H1 (cell line): ENCODE measurements at regions not wholly inside any gene's neighbourhood (a gene's known extent, or its start where the extent isn't known, plus 50 kb on each side); places are given as distances from the start of the nearest gene placed in this dataset.

Experiments
- CTCF ChIA-PET: fragments of 300-600 bp; sonication (Branson Sonifier 250); formaldehyde crosslinking; loops from one replicate; lab custom pipeline; 2021; ENCODE audit not compliant: partially characterized antibody; lab: Charles Lee
- POLR2A ChIA-PET: fragments of 300-600 bp; sonication (Branson Sonifier 250); formaldehyde crosslinking; loops from one replicate; lab custom pipeline; 2021; ENCODE audit warnings: inconsistent platforms; ENCODE audit not compliant: partially characterized antibody; lab: Charles Lee
- DNase-seq, 2 experiments: peaks; one replicate each; pipeline versions ENCODE4 v3.0.0 to v3.0.0-alpha.2; 2010 to 2022; ENCODE audit warnings: low spot score in 2 of 2, low read depth in 1 of 2, mixed read lengths in 1 of 2
- FAIRE-seq: peaks from 2 replicates; lab custom pipeline; 2011; peaks lifted over from hg19 to GRCh38; lab: Jason Lieb, UNC
- H2AFZ ChIP-seq: 2 replicates; pipeline ENCODE4 v1.8.1; 2012; ENCODE audit warnings: low read length, inconsistent platforms
- H2AK5ac ChIP-seq: 2 replicates; pipeline ENCODE4 v1.6.1; 2013; ENCODE audit warnings: low read depth, low read length
- H2BK120ac ChIP-seq: replicated peaks from 2 replicates; pipeline ENCODE3; 2013; ENCODE audit warnings: low read depth, low read length, inconsistent platforms
- H2BK12ac ChIP-seq: 2 replicates; pipeline ENCODE4 v1.6.1; 2013; ENCODE audit warnings: low read depth, low read length
- H2BK15ac ChIP-seq: 2 replicates; pipeline ENCODE4 v1.6.1; 2013; ENCODE audit warnings: low read length
- H2BK20ac ChIP-seq: 2 replicates; pipeline ENCODE4 v1.6.1; 2013; ENCODE audit warnings: low read length
- H2BK5ac ChIP-seq: 2 replicates; pipeline ENCODE4 v1.6.1; 2013; ENCODE audit warnings: low read depth, low read length
- H3K14ac ChIP-seq: 2 replicates; pipeline ENCODE4 v1.6.1; 2013; ENCODE audit warnings: inconsistent platforms; ENCODE audit not compliant: insufficient read length
- H3K18ac ChIP-seq: 2 replicates; pipeline ENCODE4 v1.6.1; 2013; ENCODE audit warnings: low read length; ENCODE audit errors: extremely low read depth
- H3K23ac ChIP-seq: 2 replicates; pipeline ENCODE4 v1.6.1; 2013; ENCODE audit warnings: inconsistent platforms; ENCODE audit not compliant: insufficient read length
- H3K23me2 ChIP-seq: 2 replicates; pipeline ENCODE4 v1.6.1; 2013; ENCODE audit warnings: low read depth, low read length
- H3K27ac ChIP-seq: 2 replicates; pipeline ENCODE4 v1.6.1; 2011; ENCODE audit warnings: low read depth, low read length, inconsistent platforms
- H3K27me3 ChIP-seq, 4 experiments: replicated peaks in 1 of 4; 1 replicate in 1 of 4; 2 replicates in 3 of 4; pipeline versions ENCODE4 v1.6.1 to v1.8.1; 2011 to 2013; ENCODE audit warnings: low read length in 3 of 4, mild to moderate bottlenecking in 3 of 4, inconsistent platforms in 2 of 4, mixed read lengths in 2 of 4, moderate library complexity in 1 of 4; ENCODE audit not compliant: control insufficient read depth in 3 of 4, insufficient read depth in 3 of 4; ENCODE audit errors: extremely low read depth in 1 of 4
- H3K36me3 ChIP-seq, 4 experiments: 2 replicates each; pipeline versions ENCODE4 v1.6.1 to v1.8.1; 2011 to 2013; ENCODE audit warnings: mild to moderate bottlenecking in 4 of 4, low read length in 3 of 4, moderate library complexity in 2 of 4, control low read depth in 1 of 4, inconsistent platforms in 1 of 4; ENCODE audit not compliant: insufficient read depth in 4 of 4, control insufficient read depth in 2 of 4
- H3K4ac ChIP-seq: replicated peaks from 2 replicates; pipeline ENCODE3; 2013; ENCODE audit warnings: low read length, low read depth, mixed read lengths, inconsistent platforms; ENCODE audit not compliant: insufficient read length
- H3K4me1 ChIP-seq, 4 experiments: replicated peaks in 1 of 4; 1 replicate in 1 of 4; 2 replicates in 3 of 4; pipeline versions ENCODE4 v1.6.1 to v1.8.1; 2011 to 2013; ENCODE audit warnings: low read length in 3 of 4, inconsistent platforms in 2 of 4, mixed read lengths in 1 of 4; ENCODE audit not compliant: insufficient read depth in 4 of 4, control insufficient read depth in 3 of 4
- H3K4me2 ChIP-seq, 2 experiments: 2 replicates each; pipeline versions ENCODE4 v1.6.1 to v1.8.1; 2011 to 2013; ENCODE audit warnings: low read depth in 2 of 2, low read length in 2 of 2, control low read depth in 1 of 2, inconsistent platforms in 1 of 2, mild to moderate bottlenecking in 1 of 2; ENCODE audit not compliant: insufficient read depth in 1 of 2
- H3K4me3 ChIP-seq, 4 experiments: fragments of 200-600, 300-600 bp in 1 of 4; sonication (generic), shearing (Covaris generic), sonication (Bioruptor Twin) in 1 of 4; 2 replicates each; pipeline versions ENCODE4 v1.5.1 to v1.8.1; 2011 to 2016; ENCODE audit warnings: low read length in 4 of 4, low read depth in 3 of 4, control low read depth in 2 of 4, inconsistent platforms in 2 of 4, mild to moderate bottlenecking in 2 of 4, mixed read lengths in 1 of 4, moderate library complexity in 1 of 4; ENCODE audit not compliant: insufficient read depth in 2 of 4; ENCODE audit errors: extremely low read depth in 1 of 4
- H3K56ac ChIP-seq: replicated peaks from 2 replicates; pipeline ENCODE3; 2013; ENCODE audit warnings: low read depth, mild to moderate bottlenecking, mixed read lengths, low read length, inconsistent platforms; ENCODE audit not compliant: insufficient read length
- H3K79me1 ChIP-seq: 2 replicates; pipeline ENCODE4 v1.6.1; 2013; ENCODE audit warnings: low read depth, low read length, control low read depth
- H3K79me2 ChIP-seq, 2 experiments: 2 replicates each; pipeline versions ENCODE4 v1.6.1 to v1.8.1; 2012 to 2013; ENCODE audit warnings: low read length in 2 of 2, mild to moderate bottlenecking in 2 of 2, inconsistent platforms in 1 of 2; ENCODE audit not compliant: insufficient read depth in 2 of 2, control insufficient read depth in 1 of 2
- H3K9ac ChIP-seq, 4 experiments: replicated peaks in 1 of 4; 1 replicate in 1 of 4; 2 replicates in 3 of 4; pipeline versions ENCODE4 v1.6.1 to v1.8.1; 2011 to 2013; ENCODE audit warnings: low read depth in 3 of 4, low read length in 3 of 4, control low read depth in 2 of 4, mild to moderate bottlenecking in 2 of 4, moderate library complexity in 2 of 4, inconsistent platforms in 1 of 4; ENCODE audit errors: extremely low read depth in 1 of 4
- H3K9me3 ChIP-seq, 2 experiments: 2 replicates each; pipeline versions ENCODE4 v1.6.1 to v1.8.1; 2012 to 2013; ENCODE audit warnings: mild to moderate bottlenecking in 2 of 2, moderate library complexity in 2 of 2, control low read depth in 1 of 2, inconsistent platforms in 1 of 2, low read depth in 1 of 2, low read length in 1 of 2, mixed read lengths in 1 of 2; ENCODE audit not compliant: insufficient read depth in 2 of 2
- H4K20me1 ChIP-seq, 2 experiments: replicated peaks in 1 of 2; 2 replicates each; pipeline versions ENCODE3 to v1.8.1; 2011 to 2013; ENCODE audit warnings: inconsistent platforms in 2 of 2, low read length in 2 of 2, mild to moderate bottlenecking in 1 of 2; ENCODE audit not compliant: insufficient read depth in 2 of 2, control insufficient read depth in 1 of 2
- H4K5ac ChIP-seq: 2 replicates; pipeline ENCODE4 v1.6.1; 2013; ENCODE audit warnings: low read length, low read depth, mixed read lengths, inconsistent platforms; ENCODE audit not compliant: insufficient read length
- H4K8ac ChIP-seq: 2 replicates; pipeline ENCODE4 v1.8.0; 2013; ENCODE audit warnings: mild to moderate bottlenecking, moderate library complexity, low read length, inconsistent platforms; ENCODE audit not compliant: insufficient read depth; ENCODE audit errors: extremely low read depth
- H4K91ac ChIP-seq: replicated peaks from 2 replicates; pipeline ENCODE3; 2013; ENCODE audit warnings: low read length, mixed read lengths, inconsistent platforms; ENCODE audit not compliant: insufficient read length
- FOSL1 ChIP-seq: IDR thresholded peaks from 2 replicates; pipeline ENCODE4 v1.6.1; 2011; ENCODE audit warnings: mild to moderate bottlenecking, low read depth, low read length, moderate library complexity; ENCODE audit not compliant: insufficient read depth
- SRF ChIP-seq: IDR thresholded peaks from 2 replicates; pipeline ENCODE4 v1.6.1; 2011; ENCODE audit warnings: mild to moderate bottlenecking, low read depth, low read length, moderate library complexity
- SUZ12 ChIP-seq: fragments of 200-600 bp; sonication (generic); IDR thresholded peaks from 2 replicates; pipeline ENCODE4 v1.6.1; 2012; ENCODE audit warnings: mild to moderate bottlenecking, inconsistent platforms, low read length, moderate library complexity, mixed read lengths
- ZNF274 ChIP-seq: IDR thresholded peaks from 2 replicates; pipeline ENCODE4 v1.7.0; 2012; ENCODE audit warnings: low read length, borderline replicate concordance; ENCODE audit errors: extremely low read depth
- WGBS, 2 experiments: shearing (Covaris generic) in 1 of 2; methylation state at CpG; one replicate each; pipeline versions ENCODE4 v1.1.6 to v1.1.7; 2013 to 2015; ENCODE audit warnings: low lambda C conversion rate in 2 of 2, mixed read lengths in 2 of 2, inconsistent platforms in 1 of 2, low coverage in 1 of 2, missing lambda C conversion rate in 1 of 2; ENCODE audit not compliant: insufficient replicate concordance in 2 of 2, insufficient coverage in 1 of 2, insufficient read length in 1 of 2; ENCODE audit errors: extremely low coverage in 1 of 2, missing lambda C conversion rate in 1 of 2; 5-methylcytosine and 5-hydroxymethylcytosine counted together
- TF ChIP-seq, protein P1 (sequence below): IDR thresholded peaks from 2 replicates; pipeline ENCODE4 v1.6.1; 2012; ENCODE audit warnings: inconsistent platforms

DNA sequence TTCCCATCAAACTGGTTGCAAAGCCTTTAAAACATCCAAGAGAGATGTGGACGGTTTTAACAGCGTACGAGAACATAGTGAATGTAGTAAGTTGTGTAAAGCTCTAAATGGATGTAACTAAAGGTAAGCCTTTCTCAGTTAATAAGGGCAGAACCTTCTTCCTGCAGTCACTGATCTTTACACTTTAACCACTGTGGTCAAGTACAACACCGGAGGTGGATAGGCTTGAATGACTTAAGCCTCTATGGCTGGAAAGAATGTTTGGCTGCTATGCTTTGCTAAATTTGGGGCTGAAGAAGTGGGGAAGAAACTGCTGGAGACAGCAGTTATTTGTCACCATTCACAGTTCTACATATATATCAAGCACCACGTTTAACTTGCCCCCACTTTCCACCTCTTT, 285.1 kb upstream of the FMR1 start:
- no peak overlapping the region for H2BK15ac ChIP-seq
- no peak overlapping the region for H3K4me2 ChIP-seq
- no peaks in the 10 kb centered on the region for H3K36me3 ChIP-seq
- no peak overlapping the region for H2BK120ac ChIP-seq
- H4K20me1 ChIP-seq, result no peaks in the 10 kb centered on the region
- no peak overlapping the region for H2AFZ ChIP-seq
- no peak overlapping the region for H4K5ac ChIP-seq
- H3K9ac ChIP-seq, result no peak overlapping the region
- no peak overlapping the region for H2BK20ac ChIP-seq
- H3K27me3 ChIP-seq, result no peaks in the 10 kb centered on the region
- H4K8ac ChIP-seq, result no peak overlapping the region
- H3K4me1 ChIP-seq, result no peaks in the 10 kb centered on the region
- WGBS, 2 experiments, result 98% methylated on average over 5 of the region's 5 CpGs; no CpG with 5 or more reads in 1 of the 2 experiments
- H4K91ac ChIP-seq, result no peak overlapping the region
- H3K79me2 ChIP-seq, result no peaks in the 10 kb centered on the region
- POLR2A ChIA-PET, result no interaction called here
- CTCF ChIA-PET, result no interaction called here
- no peak for DNase-seq
- no peak overlapping the region for H3K18ac ChIP-seq
- no peak overlapping the region for H2BK5ac ChIP-seq
- TF ChIP-seq SRF (no peak), SUZ12 (no peak), ZNF274 (no peak), FOSL1 (no peak)
- TF ChIP-seq, protein P1, sequence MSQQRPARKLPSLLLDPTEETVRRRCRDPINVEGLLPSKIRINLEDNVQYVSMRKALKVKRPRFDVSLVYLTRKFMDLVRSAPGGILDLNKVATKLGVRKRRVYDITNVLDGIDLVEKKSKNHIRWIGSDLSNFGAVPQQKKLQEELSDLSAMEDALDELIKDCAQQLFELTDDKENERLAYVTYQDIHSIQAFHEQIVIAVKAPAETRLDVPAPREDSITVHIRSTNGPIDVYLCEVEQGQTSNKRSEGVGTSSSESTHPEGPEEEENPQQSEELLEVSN, result no peak
- TF ChIP-seq, all 59 proteins: peak for 0
- Histone ChIP-seq H3K23ac (no peak overlapping the region), H2AK5ac (no peak overlapping the region), H3K56ac (no peak overlapping the region), H3K27ac (no peak overlapping the region), H3K9me3 (no peaks in the 10 kb centered on the region), H3K4me3 (no peak overlapping the region), H3K14ac (no peak overlapping the region), H2BK12ac (no peak overlapping the region), H3K79me1 (no peaks in the 10 kb centered on the region), H3K4ac (no peak overlapping the region), H3K23me2 (no peaks in the 10 kb centered on the region)
- FAIRE-seq, result peak; percentile 57
